ENCODE measurements at regions not wholly inside any gene's neighbourhood (a gene's known extent, or its start where the extent isn't known, plus 50 kb on each side); places are given as distances from the start of the nearest gene placed in this dataset.

DNA sequence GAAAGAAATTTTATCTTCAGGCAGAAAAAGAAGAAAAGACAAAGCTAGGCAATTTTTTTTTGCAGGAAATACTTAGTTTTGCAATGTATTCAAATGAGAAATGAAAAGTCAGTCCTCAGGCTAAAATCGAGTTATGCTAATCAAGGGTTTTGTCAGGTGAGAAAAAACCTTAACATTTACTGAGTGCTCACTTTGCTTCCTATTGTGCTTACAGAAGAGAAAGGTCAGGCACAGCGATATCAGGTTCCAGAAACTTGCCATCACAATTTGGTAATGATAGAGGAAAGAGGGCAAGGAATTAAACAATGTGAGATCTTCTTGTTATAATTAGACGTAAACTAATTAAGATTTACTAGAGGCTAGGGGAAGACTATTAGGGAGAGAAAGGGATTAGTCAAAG lies 431.7 kb upstream of the CTNND2 start:
- H3K9me3 ChIP-seq, result no peaks in the 10 kb centered on the region
- H3K27ac ChIP-seq, result no peak overlapping the region
- no peak for DNase-seq (ENCODE audit: low spot score)
- no peak for ATAC-seq (ENCODE audit: insufficient number of reproducible peaks, low FRiP score, low read depth)
- no peaks in the 10 kb centered on the region for H3K36me3 ChIP-seq
- TF ChIP-seq, protein P1, sequence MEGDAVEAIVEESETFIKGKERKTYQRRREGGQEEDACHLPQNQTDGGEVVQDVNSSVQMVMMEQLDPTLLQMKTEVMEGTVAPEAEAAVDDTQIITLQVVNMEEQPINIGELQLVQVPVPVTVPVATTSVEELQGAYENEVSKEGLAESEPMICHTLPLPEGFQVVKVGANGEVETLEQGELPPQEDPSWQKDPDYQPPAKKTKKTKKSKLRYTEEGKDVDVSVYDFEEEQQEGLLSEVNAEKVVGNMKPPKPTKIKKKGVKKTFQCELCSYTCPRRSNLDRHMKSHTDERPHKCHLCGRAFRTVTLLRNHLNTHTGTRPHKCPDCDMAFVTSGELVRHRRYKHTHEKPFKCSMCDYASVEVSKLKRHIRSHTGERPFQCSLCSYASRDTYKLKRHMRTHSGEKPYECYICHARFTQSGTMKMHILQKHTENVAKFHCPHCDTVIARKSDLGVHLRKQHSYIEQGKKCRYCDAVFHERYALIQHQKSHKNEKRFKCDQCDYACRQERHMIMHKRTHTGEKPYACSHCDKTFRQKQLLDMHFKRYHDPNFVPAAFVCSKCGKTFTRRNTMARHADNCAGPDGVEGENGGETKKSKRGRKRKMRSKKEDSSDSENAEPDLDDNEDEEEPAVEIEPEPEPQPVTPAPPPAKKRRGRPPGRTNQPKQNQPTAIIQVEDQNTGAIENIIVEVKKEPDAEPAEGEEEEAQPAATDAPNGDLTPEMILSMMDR (IDR thresholded peaks at IDR 0.05), result no peak
- H3K4me3 ChIP-seq, result no peak overlapping the region
- H3K4me1 ChIP-seq (ENCODE audit: control insufficient read depth in 1 of 2, low read depth in 2 of 2), result no peaks in the 10 kb centered on the region
- no peaks in the 10 kb centered on the region for H3K27me3 ChIP-seq (replicated peaks; ENCODE audit: insufficient read depth)

DNA sequence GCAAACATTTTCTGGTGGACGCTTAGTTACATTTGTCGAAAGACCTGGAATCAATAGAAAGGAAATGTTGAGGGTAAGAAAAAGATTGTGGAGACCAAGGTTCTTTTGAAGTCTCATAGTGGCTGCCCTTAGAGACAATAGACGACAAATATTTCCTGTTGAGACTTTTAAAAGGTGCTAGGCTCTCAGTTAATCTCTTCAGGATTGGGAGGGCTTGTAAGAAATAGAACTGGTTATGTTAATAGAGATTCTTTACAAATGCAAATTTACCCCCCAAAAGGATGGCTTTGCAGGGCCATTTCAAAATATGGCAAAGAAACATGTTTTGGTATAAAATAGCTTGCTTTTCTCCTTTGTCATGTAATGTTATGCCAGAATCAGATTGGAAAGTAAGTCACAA lies 428.2 kb upstream of the CTNND2 start:
- no peaks in the 10 kb centered on the region for H3K9me3 ChIP-seq
- H3K27ac ChIP-seq, result no peak overlapping the region
- ATAC-seq (ENCODE audit: insufficient number of reproducible peaks, low FRiP score, low read depth) (no peak), DNase-seq (ENCODE audit: low spot score) (no peak)
- no peaks in the 10 kb centered on the region for H3K4me1 ChIP-seq (ENCODE audit: control insufficient read depth in 1 of 2, low read depth in 2 of 2)
- no peak overlapping the region for H3K4me3 ChIP-seq
- TF ChIP-seq, protein P1 (IDR thresholded peaks at IDR 0.05), result no peak
- H3K27me3 ChIP-seq (replicated peaks; ENCODE audit: insufficient read depth), result no peaks in the 10 kb centered on the region
- no peaks in the 10 kb centered on the region for H3K36me3 ChIP-seq

DNA sequence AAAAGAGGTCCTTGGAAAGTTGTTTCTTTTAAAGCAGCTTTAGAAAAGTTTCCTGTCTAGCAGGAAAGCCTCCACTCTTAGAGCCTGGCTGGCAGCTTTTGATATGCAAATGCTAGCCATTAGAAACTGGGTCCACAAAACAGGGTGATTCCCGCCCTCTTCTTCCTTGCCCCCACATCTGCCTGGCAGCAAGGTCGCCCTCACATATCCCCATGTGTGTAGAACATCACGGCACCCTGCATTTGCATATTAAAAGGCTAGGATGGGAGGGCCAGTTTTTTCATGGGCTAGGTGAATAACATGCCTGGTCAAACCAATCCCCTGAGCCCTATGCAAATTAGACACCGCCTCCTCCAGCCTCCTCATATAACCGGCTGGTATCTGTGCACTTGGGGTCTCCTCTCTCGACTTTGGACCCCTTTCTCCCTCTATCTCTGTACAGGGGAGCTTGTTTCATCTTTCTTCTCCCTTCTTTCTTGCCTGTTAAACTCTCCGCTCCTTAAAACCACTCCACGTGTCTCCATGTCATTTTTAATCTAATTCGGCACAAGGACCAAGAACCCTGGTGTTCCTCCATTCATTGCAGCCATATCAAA lies 426.8 kb upstream of the CTNND2 start:
- DNase-seq (ENCODE audit: low spot score), result no peak
- TF ChIP-seq, protein P1 (IDR thresholded peaks at IDR 0.05), result no peak

DNA sequence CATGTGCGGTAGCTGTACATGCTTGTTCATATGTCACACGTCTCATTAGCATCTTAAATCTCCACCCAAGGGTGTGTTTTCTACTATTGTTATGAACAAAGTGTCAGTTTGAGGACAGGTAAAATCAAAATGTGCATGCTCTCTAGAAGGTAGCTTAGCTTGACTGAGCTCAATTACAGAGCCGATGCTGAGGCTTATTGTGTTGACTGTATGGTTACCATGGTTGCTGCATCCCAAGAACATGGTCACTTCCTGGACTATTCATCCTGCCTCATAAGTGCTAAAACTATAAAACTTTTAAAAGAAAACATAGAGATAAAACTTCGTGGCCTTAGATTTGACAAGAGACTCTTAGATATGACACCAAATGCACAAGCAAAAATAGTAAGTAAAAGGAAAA lies 426.1 kb upstream of the CTNND2 start:
- H3K36me3 ChIP-seq, result no peaks in the 10 kb centered on the region
- H3K27me3 ChIP-seq (replicated peaks; ENCODE audit: insufficient read depth), result no peaks in the 10 kb centered on the region
- no peak overlapping the region for H3K4me3 ChIP-seq
- no peak overlapping the region for H3K27ac ChIP-seq
- no peaks in the 10 kb centered on the region for H3K4me1 ChIP-seq (ENCODE audit: control insufficient read depth in 1 of 2, low read depth in 2 of 2)
- TF ChIP-seq, protein P1 (IDR thresholded peaks at IDR 0.05), result no peak
- no peak for ATAC-seq (ENCODE audit: insufficient number of reproducible peaks, low FRiP score, low read depth)
- H3K9me3 ChIP-seq, result no peaks in the 10 kb centered on the region
- DNase-seq (ENCODE audit: low spot score), result no peak

More for the DNA sequence above, 426.8 kb upstream of the CTNND2 start:
- Histone ChIP-seq H3K4me3 (no peak overlapping the region), H3K4me1 (ENCODE audit: control insufficient read depth in 1 of 2, low read depth in 2 of 2) (no peaks in the 10 kb centered on the region), H3K9me3 (no peaks in the 10 kb centered on the region), H3K27ac (no peak overlapping the region), H3K27me3 (replicated peaks; ENCODE audit: insufficient read depth) (no peaks in the 10 kb centered on the region), H3K36me3 (no peaks in the 10 kb centered on the region)
- ATAC-seq (ENCODE audit: insufficient number of reproducible peaks, low FRiP score, low read depth), result no peak

DNA sequence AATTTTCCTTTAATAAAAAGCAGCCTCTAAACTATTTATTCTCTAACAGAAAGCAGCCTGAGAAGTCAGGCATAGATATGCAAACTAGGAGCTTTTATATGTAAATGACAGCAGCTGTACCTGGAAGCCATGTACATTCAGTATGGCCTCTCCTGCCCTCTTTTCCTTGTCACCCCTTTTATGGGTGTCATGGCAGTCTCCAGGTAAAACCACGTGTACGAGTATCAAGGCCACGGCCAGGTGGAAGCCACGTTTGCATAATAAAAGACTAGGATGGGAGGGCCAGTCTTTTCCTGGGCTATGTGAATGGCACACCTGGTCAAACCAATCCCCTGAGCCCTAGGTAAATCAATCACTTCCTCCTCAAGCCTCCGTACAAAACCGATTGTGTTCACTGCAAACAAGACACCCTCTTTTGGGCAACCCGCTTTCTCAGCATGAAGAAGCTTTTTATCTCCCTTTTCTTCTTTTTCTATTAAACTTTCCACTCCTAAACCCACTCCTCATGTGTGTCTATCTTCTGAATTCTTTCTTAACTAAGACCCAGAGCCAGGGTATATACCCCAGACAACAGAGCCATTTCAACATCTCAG lies 419.5 kb upstream of the CTNND2 start:
- no peak for DNase-seq (ENCODE audit: low spot score)

More for the DNA sequence above, 419.5 kb upstream of the CTNND2 start:
- TF ChIP-seq, protein P1 (IDR thresholded peaks at IDR 0.05), result no peak
- H3K9me3 ChIP-seq, result no peaks in the 10 kb centered on the region
- H3K27ac ChIP-seq, result no peak overlapping the region
- H3K4me3 ChIP-seq, result no peak overlapping the region
- H3K4me1 ChIP-seq (ENCODE audit: control insufficient read depth in 1 of 2, low read depth in 2 of 2), result no peaks in the 10 kb centered on the region
- no peak for ATAC-seq (ENCODE audit: insufficient number of reproducible peaks, low FRiP score, low read depth)
- no peaks in the 10 kb centered on the region for H3K36me3 ChIP-seq
- H3K27me3 ChIP-seq (replicated peaks; ENCODE audit: insufficient read depth), result no peaks in the 10 kb centered on the region

All from thoracic aorta (tissue), 2 donors.